Activated naive CD4-positive, alpha-beta T cell treated with Interleukin-2 at 50 U/mL for 16 hours (primary cell): ENCODE measurements at regions not wholly inside any gene's neighbourhood (a gene's known extent, or its start where the extent isn't known, plus 50 kb on each side); places are given as distances from the start of the nearest gene placed in this dataset.

ENCODE experiments used
- DNase-seq: peaks from one replicate; pipeline ENCODE4 v3.0.0-alpha.2; 2020

DNA sequence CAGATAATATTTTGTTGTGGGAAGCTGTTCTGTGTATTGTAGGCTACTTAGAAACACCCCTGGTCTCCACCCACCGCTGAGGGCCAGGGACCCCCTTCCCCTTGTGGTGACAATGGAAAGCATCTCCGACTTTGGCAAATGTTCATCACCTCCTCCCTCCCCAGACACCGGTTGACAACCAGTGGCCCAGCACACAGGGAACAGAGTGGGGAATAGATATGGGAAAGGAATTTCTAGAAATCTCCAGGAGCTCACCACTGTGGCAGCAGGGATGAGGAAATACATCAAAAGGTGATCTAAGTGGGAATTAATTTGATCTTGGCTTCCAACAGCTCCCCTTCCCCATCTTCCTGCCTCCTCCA, 257.3 kb upstream of the FOXQ1 start:
- DNase-seq, result no peak

DNA sequence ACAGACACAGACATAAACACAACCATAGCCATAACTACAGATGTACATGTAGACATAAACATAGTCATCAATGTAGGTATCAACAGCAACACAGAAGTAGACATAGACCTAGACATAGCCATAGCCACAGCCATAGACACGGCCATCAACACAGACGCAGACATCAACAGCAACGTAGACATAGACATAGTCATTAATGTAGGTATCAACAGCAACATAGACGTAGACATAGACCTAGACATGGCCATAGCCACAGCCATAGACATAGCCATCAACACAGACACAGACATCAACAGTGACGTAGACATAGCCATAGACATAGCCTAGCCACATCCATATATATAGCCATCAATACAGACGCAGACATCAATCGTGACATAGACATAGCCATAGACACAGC, 258.3 kb upstream of the FOXQ1 start:
- no peak for DNase-seq

DNA sequence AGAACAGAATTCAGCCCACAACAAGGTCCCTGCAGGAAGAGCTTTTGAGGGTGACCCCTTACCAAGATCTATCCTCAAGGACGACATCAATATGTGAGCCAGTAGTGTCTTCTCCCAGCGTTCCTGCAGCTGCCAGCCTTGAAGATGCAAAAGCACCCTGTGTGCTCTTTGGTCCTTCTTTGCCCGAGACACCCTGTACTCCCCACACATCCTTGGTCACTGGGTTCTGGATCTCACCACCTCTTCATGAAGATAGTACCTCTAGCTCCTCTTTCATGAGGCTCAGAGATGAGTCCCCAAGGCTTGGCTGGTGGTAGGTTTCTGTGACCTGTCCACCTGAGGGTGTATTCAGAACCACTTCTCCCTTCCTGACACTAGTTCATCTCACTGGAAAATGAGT, 259.6 kb upstream of the FOXQ1 start:
- DNase-seq, result no peak

DNA sequence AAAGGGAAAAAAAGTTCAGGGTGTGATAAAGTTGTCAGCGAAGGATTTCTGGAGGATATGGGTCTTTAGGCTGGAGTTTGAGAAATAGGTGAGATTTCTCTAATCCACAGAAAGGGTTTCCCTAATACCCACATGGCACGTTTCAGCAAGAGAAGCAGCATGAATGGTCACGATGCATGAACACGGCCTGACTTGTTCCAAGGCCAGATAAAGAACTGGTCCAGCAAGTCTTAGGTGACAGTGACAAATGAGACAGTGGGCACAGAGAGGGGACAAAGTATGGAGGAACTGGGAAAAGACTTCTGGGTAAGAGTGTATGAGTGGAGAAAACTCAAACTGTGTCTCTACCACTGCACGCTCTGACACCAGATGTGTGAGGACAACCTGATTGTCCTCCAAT, 262.0 kb upstream of the FOXQ1 start:
- DNase-seq, result no peak

DNA sequence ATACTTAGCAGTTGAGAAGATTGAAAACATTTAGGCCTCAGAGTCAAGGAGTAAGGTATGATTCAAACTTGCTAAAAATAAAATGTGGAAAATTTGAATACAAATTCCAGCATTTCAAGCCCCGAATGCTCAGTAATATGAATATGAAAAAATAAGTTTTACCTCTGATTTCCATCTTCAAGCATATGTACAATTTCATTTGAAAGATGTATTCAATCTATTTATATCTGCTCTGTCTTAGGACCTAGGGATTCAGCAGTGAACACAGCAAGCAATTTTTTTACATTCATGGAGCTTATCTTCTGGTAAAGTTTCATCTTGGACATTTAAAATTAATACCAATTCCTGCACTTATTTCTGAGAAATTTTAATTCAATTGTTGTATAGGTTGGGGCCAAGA, 262.7 kb upstream of the FOXQ1 start:
- DNase-seq, result no peak

DNA sequence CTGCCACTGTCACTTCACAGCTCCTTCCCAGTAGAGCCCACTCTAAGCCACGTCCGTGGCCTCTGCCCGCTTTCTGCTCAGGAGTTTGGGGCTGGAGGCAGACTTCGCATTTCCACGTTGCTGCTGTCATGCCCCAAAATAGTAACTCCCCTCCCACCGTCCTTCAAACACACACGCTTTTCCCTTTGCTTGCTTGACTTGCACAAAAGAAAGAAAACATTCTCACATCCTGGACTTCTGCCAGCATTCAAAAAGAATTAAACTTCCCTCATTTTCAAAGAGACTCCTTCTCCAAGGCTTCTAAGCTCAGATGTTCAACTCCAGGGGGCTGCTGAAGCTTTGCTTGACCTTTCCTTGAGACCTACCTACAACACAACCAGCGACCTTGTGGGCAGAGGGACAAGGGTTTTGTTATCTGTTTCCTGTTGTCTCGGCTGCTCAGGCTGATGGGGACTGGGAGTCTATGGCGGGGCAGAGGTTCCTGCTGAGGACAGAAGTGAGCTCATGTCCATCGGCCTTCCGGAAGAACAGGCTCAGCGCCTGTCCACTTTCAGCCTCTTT, 263.8 kb upstream of the FOXQ1 start:
- no peak for DNase-seq

DNA sequence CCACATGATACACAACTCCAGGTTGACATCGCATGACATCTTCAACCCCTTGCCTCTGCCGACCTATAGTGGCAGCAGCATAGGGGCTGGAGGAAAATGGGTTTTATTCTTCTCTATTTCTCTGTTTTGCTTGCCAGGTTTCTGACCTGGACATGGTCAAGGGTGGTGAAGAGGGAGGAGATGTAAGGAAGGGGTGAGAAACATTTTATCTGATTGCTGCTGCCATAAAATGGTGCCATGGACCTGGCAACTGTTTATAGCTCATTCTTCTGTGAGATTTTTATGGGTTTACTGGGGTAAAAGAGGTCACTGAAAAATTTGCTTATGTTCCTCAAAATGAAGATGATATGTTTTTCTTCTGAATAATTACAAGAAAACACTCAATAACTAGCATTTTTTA, 266.7 kb upstream of the FOXQ1 start:
- DNase-seq, result no peak

DNA sequence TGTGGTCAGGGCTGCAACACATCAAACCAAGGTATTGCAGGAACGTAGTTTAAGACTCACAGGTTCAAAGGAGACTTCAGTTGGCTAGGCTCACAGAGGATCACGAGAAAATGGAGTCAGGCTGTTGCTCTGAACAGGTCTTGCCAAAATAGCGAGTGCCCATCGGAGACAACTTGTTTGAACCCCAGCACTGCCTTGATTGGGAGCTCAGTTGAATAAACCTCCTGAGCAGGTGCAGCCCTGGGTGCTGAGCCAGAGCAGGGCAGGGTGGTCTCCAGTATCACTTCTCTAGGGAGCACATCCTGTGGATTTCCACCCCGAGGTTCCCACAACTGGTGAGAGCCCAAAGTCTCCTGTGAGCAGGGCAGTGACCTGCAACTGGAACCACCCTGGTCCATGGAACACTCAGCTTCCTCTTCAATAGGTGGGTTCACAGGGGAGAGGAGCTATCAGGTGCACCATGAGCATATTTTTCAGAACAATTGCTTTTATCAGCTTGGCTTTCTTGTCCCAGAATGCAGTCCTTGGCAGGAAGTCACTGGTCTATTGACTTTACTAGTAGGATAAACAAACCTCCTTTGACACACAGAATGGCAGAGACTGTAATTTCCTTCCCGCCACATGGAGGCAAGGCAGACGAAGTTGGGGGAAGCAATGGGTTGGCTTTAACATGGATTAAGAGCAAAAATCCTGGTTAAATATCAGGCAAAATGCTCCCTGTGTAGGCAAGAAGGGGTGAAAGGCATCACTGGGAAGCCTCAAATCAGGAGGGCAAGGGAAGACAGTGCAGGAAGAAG, 267.7 kb upstream of the FOXQ1 start:
- DNase-seq, result no peak

DNA sequence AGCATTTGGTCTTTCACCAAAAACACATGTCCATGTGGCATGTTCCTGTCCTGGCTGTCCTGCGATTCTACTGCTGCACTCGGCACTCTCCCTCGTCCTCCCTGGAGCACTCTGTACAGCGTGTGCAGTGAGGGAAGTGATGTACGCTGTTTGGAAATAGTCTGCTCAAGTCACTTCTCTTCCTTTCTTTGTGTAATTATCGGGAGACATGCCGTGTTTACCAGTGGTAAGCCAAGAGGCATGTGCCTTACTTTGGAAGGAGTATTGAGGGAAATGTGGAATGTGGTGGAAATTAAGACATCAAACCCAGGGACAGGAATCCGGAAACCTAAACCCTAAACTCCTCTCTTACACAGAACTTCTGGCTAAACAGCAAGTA, 268.5 kb upstream of the FOXQ1 start:
- no peak for DNase-seq

DNA sequence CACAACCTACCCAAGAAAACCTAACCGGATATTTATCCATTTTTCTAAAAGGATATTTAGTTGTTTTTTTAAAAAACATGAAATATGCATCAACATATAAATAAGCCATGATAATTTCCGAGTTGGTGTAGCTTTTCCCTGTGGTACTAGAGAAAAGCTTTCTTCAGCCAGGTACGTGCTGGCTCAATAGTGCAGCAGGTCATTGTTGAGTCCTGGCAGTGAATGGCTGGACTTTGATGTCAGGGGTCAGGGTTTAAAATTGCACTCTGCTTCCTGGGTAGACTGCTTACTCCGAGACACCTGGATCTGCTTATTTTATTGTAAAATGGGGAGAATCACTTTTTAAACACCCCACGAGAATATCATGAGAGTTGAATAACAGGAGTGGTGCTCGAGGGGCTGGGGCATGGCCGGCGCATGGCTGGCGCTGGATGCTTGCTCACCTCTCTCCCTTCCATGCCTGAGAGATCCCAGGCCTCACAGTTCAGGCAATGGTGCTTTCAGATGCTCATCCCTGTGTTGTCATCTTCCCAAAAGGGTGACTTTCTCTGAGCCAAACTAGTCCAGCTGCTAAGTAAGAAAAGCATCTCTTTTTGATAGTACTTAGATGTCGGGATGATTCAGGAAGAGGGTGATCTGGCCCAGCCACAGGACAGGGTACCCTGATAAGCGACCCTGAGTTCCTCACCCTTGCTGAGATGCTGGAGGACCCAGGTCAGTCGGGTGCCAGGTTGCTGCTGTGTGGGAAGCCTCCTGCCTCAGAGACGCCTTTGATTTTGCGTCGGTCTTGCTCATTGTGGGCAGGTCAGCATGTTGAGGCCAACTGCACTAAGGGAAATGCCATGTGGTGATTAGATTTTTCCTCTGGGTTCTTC, 269.1 kb upstream of the FOXQ1 start:
- DNase-seq, result no peak

DNA sequence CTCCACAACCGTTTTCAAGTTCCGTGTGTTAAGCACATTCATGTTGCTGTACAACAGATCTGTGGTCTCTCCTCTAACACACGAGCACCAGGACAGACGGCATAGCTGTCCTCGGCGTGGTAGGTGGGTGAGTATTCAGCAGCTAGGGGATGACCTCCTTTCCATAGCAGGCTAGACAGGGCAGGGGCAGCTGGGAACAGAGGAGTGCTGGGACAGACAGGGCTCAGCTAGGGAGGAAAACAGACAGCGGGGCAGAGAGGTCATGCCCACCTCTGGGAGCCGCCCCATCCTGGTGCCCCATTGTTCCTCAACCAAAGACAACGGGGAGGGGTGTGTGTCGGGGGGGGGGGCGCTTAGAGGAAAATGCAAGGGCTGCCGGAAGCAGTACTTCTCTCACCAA, 271.5 kb upstream of the FOXQ1 start:
- DNase-seq, result no peak

DNA sequence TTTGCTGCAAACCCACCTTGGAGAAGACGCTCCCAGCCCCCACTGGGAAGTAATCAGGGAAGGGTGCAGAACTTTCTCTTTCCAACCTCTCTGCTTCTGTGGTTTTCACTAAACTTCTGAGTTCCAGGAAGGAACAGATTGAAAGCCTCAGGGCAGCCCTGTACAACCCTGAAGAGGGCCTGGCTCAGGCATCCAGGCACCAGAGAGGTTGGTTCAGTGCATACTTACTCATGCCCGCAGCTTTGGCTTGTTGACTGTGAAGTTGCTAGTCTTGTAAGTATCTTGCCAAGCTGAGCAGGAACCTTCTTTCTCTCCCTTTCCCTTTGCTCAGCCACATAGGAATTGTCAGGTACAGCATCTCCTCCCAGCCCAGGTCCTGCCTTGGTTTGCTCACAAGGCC, 272.2 kb upstream of the FOXQ1 start:
- DNase-seq, result no peak

DNA sequence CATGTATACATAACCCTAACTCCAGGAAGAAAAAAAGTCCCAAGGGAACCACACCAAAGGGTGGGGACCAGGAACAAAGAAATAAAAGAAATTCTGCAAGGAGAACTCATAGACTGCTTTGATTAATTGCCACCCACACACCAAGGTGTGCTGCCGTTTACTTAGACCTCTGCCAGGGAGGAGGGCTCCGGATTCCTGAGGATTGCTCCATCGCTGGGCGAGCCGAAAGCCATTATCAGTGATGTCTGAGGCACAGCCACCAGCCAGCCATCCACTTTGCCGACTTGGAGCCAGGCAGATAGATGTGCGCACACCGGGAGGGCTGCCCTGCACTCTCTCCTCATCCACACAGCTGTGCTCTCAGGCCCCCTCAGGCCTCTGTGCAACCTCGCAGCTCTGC, 272.7 kb upstream of the FOXQ1 start:
- no peak for DNase-seq

DNA sequence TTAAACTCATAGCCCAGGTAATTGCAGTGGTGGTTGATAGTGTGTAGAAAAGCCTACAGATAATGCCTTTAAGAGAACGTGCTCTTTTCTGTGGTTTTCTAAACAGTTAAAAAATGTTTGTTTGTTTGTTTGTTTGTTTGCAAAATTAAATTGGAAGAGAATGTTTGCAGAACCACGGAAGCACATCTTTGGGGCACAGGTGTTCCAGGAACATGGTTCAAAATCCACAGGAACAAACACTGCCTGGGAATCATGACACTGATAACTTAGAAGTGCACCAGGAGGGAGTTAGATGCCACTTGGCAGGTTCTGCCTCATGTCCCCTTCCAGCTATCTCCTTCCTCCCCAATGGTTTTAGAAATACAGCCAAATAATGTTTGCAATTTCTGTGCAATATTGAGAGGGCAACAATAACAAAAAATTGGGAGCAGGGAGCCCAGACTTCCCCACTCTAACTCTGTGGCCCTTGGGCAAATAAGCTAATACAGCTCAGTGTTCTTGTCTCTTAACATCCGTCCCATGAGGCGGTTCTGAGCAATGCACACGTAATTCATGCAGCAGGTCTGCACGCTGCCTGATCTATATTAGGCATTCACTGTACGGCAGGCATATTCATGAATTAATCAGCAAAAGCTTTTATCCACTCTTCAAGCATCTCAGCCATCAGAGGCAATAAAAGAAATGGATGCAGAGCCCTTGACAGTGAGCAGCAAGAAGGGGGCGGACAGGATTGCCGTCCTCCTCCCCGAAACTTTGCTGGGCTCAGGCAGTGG, 274.3 kb upstream of the FOXQ1 start:
- DNase-seq, result no peak

DNA sequence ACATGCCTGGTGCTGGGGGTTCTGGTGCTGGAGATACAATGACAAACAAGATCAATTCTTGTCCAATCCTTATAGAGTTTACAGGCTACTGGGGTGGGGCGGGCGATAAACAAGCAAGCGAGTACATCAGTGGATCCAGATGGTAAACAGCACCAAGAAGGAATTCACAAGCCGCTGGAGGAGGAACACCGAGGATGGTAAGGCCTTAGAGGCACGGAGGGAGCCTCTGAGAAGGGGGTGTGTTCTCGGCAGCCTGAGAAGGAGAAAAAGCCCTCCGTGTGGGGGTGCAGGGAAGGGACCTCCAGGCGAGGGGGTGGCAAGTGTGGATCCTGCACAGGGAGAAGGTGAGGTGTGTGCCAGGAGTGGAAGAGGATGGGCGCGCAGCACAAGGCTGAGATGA, 276.5 kb upstream of the FOXQ1 start:
- DNase-seq, result no peak

DNA sequence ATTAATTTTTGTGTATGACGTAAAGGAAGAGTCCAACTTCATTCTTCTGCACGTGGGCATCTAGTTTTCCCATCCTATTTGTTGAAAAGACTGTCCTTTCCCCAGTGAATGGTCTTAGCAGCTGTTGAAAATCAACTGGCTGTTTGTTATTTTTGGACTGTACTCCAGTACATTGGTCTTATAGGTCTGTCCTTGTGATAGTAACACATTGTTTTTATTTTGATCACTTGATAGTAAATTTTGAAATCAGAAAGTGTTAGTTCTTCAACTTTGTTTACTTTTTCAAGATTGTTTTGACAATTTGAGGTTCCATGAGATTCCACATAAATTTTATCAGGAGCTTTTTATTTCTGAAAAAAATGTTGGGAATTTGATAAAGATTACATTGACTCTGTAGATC, 280.2 kb upstream of the FOXQ1 start:
- no peak for DNase-seq

DNA sequence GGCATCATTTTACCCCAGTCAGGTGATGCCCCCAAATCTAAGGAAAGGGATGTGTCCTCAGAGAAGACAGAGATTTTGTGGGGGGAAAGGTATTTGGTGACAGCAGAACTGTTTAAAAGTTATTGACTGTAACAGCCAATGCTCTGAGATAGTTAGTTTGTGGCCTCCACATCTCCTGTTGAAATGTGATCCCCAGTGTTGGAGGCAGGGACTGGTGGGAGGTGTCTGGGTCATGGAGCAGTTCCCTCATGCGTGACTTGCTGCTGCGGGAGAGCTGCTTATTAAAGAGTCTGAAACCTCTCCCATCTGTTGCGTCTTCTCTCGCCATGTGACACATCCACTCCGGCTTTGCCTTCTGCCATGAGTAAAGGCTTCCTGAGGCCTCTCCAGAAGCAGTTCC, 282.8 kb upstream of the FOXQ1 start:
- no peak for DNase-seq

DNA sequence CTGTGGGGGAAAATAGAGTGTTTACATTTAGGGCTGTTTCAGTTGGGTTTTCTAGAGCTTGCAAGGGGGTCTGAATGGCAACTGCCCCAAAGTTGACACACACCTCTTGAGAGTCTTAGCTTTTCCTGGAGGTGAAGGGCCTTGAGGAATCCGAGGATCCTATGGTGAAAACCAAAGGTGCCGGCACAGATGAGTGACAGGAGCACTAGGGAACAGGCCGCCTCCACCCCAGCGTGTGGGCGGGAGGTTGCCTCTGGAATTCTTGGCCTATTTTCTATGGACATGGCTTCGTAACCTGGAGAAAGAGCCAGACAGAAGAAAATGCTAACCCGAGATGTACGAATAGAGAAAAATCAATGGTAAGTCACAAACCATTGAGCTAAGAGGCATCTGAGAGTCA, 283.2 kb upstream of the FOXQ1 start:
- no peak for DNase-seq

DNA sequence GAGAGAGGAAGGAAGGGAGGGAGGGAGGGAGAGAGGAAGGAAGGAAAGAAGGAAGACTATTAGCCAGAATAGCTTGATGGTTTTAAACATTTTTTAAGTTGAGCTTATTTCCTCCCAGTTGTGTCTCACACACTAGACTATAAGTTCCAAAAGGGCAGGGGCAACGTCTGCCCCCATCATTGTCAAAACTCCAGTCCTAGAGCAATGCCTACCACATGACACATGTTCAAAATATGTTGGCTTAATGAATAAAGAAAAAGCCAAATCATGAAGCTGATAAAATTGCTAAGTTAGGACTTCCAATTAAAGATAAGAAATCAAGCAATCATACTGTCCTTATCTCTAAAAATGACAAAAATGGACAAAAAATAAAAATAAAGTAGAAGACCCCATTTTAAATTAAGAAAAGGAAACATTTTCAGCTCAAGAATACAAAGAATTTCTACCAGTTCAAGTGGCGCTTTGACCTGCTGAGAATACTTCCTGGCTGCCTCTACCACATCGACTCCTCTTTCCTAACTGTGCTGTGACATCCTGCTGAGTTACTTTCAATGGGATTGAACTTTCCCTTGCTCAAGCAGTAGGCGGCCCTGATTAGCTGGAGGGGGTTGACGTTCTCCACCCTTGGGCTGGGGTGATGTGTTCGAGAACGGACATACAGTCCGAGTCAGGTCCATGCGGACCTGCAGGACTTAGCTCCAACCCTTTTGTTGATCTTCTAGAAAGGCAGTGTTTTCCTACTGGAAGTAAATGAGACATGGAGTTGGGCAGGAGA, 283.9 kb upstream of the FOXQ1 start:
- DNase-seq, result no peak

DNA sequence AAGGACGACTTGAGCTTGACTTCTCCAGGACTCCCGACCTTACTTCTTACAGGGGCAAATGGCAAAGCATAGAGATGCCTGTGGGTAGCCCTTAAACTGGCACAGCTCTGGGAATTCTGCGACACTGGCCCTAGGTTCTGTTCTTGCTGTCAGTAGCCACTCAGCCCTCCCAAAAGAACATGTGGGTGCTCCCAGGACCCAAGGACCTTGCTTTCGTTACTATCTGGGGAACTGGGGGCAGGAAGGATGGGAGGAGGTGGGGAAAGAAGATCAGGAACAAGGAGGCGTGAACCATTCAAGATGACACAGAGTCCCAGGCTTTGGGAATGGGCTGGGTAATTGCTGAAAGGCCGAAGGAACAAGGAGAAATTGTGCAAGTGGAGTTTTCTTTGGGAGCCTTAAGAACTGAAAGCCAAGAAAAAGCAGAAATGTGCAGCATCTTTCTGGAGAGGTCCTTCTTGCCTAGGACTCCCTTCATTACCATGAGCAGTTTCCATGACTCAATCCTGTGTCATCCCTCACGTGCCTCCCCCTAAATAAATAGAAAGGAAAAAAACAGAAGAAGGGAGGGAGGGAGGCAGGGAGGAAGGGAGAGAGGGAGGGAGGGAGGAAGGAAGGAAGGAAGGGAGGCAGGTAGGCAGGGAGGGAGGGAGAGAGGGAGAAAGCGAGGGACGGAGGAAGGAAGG, 284.6 kb upstream of the FOXQ1 start:
- DNase-seq, result no peak

DNA sequence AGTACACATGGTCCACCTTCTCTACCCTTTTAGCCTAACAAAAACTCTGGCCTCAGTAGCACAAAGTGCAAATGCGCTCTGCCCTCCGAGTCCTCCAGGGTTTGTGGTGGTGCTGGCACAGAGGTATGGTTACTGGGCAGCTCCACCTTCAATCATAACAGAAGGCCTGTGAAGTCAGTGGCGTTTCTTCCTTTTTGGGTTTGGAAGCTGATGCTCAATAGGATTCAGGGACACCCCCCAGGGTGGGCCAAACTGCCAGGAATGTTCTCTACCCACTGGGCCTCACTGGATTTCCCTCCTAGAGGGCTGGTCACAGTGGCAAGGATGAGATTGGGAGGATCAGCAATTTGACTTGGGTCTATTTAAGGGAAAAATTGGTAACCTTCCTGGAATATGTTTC, 286.1 kb upstream of the FOXQ1 start:
- no peak for DNase-seq

DNA sequence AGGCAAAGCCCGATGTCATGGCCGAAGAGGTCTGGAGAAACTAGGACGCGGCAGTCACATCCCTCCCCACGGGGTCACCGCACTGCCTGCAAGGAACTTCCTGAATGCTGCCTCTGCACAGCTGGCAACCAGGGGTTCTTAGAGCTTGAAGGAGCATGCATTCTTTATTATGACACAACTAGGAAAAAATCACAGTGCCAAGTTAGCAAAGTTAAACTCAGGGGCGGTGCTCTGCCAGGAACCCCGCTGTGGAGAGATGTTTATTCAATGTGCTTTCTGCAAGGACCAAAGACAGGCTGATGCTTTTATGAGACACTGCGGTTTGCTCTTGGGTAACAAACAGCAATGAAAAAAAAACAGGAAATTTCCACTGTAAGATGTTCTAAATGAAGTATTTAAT, 287.3 kb upstream of the FOXQ1 start:
- no peak for DNase-seq
